GM18502 (cell line): ENCODE measurements at regions not wholly inside any gene's neighbourhood (a gene's known extent, or its start where the extent isn't known, plus 50 kb on each side); places are given as distances from the start of the nearest gene placed in this dataset.
"Not testable (repeated sequence)": the region's sequence is repeated elsewhere in the genome, so short reads cannot be mapped to it uniquely, and the experiment has no call there.

ENCODE experiments used
- ATAC-seq: cut with Tn5 transposase; IDR thresholded peaks from one replicate; pipeline ENCODE4 v1.9.1; 2021; ENCODE audit warnings: mild to moderate bottlenecking; ENCODE audit not compliant: unreplicated experiment, poor library complexity

GRCh38 chr6:21740376-21741124 lies 147.0 kb downstream of the SOX4 start:
- ATAC-seq, result no peak

- no peak for ATAC-seq
Observed at GRCh38 chr6:21741221-21742109, 147.9 kb downstream of the SOX4 start.

GRCh38 chr6:21742238-21742660 lies 148.7 kb downstream of the SOX4 start:
- no peak for ATAC-seq

- no peak for ATAC-seq
Observed at GRCh38 chr6:21744331-21744730, 150.8 kb downstream of the SOX4 start.

GRCh38 chr6:21745543-21746337 lies 152.2 kb downstream of the SOX4 start:
- ATAC-seq, result no peak

GRCh38 chr6:21747441-21747840 lies 153.9 kb downstream of the SOX4 start:
- ATAC-seq, result no peak

- ATAC-seq, result no peak
Observed at GRCh38 chr6:21748343-21749056, 154.9 kb downstream of the SOX4 start.

- ATAC-seq, result no peak
Observed at GRCh38 chr6:21749754-21750153, 156.2 kb downstream of the SOX4 start.

GRCh38 chr6:21750575-21750974 lies 157.0 kb downstream of the SOX4 start:
- ATAC-seq, result no peak

GRCh38 chr6:21751608-21752007 lies 158.1 kb downstream of the SOX4 start:
- no peak for ATAC-seq

- ATAC-seq, result no peak
Observed at GRCh38 chr6:21752054-21752811, 158.7 kb downstream of the SOX4 start.

- no peak for ATAC-seq
Observed at GRCh38 chr6:21753241-21754108, 159.9 kb downstream of the SOX4 start.

GRCh38 chr6:21754891-21755290 lies 161.3 kb downstream of the SOX4 start:
- ATAC-seq, result no peak

GRCh38 chr6:21756487-21756886 lies 162.9 kb downstream of the SOX4 start:
- ATAC-seq, result no peak

GRCh38 chr6:21757392-21757791 lies 163.8 kb downstream of the SOX4 start:
- not testable (repeated sequence) for ATAC-seq

- ATAC-seq, result no peak
Observed at GRCh38 chr6:21759721-21760120, 166.2 kb downstream of the SOX4 start.

GRCh38 chr6:21761053-21761730 lies 167.6 kb downstream of the SOX4 start:
- ATAC-seq, result not testable (repeated sequence)

GRCh38 chr6:21764989-21765388 lies 171.4 kb downstream of the SOX4 start:
- no peak for ATAC-seq
